GM04504 (cell line): ENCODE measurements at regions not wholly inside any gene's neighbourhood (a gene's known extent, or its start where the extent isn't known, plus 50 kb on each side); places are given as distances from the start of the nearest gene placed in this dataset.
"Not testable (repeated sequence)": the region's sequence is repeated elsewhere in the genome, so short reads cannot be mapped to it uniquely, and the experiment has no call there.

ENCODE experiments used
- DNase-seq: peaks from one replicate; pipeline ENCODE4 v3.0.0-alpha.2; 2012; ENCODE audit warnings: low read depth

- no peak for DNase-seq
Observed at GRCh38 chr18:76640438-76640837, 145.4 kb upstream of the ZNF516 start.

- no peak for DNase-seq
Observed at GRCh38 chr18:76634564-76634963, 139.5 kb upstream of the ZNF516 start.

DNA sequence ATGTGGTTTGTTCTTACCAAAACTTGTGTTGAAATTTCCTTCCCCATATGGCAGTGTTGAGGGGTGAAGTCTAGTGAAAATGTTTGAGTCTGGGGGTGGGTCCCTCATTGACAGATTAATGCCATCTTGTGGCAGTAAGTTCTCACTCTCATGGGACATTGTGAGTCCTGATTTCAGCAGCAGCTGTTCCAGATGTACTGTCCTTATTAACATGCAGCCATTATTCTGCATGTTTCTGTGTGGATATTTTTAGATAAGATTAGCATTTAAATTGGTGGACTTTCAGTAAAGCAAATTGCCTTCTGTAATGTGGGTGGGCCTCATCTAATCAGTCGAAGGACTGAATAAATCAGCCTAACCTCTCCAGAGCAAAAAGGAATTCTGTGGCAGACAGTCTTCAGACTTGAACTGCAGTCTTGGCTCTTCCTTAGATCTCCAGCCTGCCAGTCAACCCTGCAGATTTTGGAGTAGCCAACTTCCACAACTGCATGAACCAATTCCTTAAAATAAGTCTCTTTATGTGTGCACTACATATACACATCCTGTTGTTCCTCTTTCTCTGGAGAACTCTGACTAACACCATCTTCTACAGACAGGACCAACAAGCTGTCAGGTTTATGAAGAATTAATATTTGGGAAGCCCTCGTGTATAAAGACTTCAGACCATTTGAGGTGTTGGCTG lies 138.7 kb upstream of the ZNF516 start:
- no peak for DNase-seq

- DNase-seq = no peak
Observed at GRCh38 chr18:76627444-76627843, 132.4 kb upstream of the ZNF516 start.

GRCh38 chr18:76626991-76627390 lies 131.9 kb upstream of the ZNF516 start:
- no peak for DNase-seq

DNA sequence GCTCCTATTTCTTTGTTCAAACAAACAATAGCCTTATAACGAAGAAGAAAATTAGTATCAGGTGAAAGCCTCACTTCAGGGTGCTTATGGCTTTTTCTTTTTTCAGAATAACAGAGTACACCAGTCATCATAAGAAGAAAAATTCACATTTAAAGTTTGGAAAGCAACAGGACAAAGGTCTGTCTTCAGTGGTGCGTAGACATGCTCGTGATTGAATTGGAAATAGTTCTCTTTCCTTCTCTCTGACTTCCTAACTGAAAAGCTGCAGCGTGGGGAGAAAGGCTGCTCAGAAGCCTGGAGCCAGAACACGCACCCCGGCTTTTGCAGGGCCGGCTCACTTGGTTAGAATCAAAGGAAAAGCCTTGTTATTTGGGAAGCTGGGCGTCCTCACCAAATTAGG lies 127.6 kb upstream of the ZNF516 start:
- no peak for DNase-seq

- DNase-seq = no peak
Observed at GRCh38 chr18:76621782-76622495, 126.9 kb upstream of the ZNF516 start.

- no peak for DNase-seq
Observed at GRCh38 chr18:76621226-76621625, 126.2 kb upstream of the ZNF516 start.

- DNase-seq = peak; percentile 46
Observed at GRCh38 chr18:76620321-76621170, 125.5 kb upstream of the ZNF516 start.

DNA sequence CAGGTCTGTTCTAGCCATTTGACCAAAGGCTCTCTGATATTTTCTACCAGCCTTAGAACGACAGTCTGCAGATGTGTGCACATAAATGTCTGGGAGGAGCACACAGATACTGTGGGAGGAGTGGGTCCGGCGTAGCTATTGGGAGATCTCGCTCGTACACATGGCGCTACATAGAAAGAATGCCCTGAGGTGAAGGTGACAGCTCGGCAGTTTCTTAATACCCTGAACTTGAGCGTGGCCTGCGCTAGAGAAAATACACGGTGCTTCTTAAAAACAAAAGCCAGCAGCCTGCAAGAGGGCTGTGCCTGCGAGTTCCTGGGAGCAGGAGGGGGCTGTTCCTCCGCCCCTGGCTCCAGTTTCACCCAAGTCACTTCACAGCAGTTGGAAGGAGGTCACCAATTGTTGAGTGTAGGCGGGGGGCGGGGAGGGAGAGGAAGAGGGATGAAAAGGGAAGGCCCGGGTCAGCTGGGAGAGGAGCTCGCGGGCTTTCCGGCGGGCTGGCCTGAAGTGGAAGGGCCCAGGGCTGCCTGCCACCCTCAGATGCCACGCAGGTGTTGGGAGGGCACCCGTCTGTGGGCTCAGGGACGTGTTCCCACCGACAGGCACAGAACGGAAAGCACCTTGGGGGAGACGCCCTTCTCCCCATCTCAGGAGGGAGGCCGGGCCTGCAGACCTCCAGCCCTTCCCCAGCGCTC lies 124.7 kb upstream of the ZNF516 start:
- DNase-seq = no peak

DNA sequence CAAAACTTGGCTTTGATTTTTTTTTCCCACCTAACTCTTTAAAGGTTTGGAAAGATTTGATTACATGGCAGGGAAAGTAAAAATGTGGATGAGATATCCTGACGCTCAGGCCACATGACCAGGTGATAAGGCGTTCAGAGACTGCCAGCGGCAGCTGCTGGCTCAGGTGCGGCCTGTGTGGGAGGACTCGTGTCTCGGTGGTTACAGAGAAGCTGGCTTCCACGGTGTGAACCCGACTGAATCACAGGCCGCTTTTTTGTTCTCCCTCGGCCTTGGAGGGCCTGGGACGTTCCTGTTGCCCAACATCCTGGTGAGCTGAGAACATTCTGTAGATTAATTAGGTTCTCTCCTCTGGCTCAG lies 124.2 kb upstream of the ZNF516 start:
- DNase-seq = no peak

GRCh38 chr18:76618721-76619120 lies 123.7 kb upstream of the ZNF516 start:
- no peak for DNase-seq

- no peak for DNase-seq
Observed at GRCh38 chr18:76616373-76616772, 121.3 kb upstream of the ZNF516 start.

- no peak for DNase-seq
Observed at GRCh38 chr18:76615065-76615733, 120.2 kb upstream of the ZNF516 start.

DNA sequence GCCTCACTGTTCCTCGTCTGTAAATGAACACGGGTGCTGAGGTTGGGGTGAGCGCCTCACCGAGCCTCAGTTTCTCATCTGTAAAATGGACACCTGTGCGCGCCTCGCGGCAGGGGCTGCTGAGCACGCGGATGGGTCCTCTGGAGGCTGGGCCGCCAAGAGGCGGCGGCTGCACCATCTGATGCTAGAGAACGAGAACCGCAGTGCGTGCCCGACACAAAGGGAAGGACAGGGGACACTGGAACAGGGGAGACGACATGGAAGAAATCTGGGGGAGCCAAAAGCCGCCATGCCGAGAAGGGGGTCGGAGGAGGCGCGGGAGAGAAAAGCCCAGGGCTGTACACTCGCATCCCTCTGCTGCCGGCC lies 118.7 kb upstream of the ZNF516 start:
- DNase-seq = no peak

DNA sequence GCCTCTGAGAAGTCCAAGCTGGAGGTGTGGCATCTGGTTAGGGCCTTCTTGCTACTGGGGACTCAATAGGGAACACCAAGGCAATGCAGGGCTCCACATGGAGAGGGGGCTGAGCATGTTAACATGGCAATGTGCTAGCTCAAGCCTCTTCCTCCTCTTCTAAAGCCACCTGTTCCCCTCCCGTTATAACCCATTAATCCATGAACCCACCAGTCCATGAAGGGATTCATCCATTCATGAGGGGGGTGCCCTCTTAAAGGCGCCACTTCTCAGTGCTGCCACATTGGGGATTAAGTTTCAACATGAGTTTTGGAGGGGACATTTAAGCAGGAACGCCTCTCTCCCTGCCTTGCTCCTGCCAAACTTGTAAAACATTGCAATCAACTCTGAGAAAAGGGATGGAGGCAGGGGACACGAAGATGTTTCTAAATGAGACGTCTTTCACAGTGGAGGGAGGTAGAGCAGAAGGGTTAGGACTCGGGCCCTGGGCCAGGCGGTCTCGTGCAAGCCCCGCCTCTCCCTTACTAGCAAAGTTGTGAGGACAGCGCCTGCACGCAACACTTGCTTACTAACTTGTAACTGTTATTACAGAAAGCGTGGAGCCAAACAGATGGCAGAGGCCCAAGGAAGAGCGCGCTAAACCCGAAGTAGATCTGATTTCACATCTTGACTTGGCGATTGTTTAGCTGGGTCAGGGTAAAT lies 118.2 kb upstream of the ZNF516 start:
- DNase-seq = no peak

DNA sequence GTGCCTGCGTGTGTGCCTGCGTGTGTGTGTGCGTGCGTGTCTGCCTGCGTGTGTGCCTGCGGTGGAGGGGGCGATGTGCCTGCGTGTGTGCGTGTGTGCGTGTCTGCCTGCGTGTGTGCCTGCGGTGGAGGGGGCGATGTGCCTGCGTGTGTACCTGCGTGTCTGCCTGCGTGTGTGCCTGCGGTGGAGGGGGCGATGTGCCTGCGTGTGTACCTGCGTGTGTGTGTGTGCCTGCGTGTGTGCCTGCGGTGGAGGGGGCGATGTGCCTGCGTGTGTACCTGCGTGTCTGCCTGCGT lies 116.7 kb upstream of the ZNF516 start:
- DNase-seq = not testable (repeated sequence)

DNA sequence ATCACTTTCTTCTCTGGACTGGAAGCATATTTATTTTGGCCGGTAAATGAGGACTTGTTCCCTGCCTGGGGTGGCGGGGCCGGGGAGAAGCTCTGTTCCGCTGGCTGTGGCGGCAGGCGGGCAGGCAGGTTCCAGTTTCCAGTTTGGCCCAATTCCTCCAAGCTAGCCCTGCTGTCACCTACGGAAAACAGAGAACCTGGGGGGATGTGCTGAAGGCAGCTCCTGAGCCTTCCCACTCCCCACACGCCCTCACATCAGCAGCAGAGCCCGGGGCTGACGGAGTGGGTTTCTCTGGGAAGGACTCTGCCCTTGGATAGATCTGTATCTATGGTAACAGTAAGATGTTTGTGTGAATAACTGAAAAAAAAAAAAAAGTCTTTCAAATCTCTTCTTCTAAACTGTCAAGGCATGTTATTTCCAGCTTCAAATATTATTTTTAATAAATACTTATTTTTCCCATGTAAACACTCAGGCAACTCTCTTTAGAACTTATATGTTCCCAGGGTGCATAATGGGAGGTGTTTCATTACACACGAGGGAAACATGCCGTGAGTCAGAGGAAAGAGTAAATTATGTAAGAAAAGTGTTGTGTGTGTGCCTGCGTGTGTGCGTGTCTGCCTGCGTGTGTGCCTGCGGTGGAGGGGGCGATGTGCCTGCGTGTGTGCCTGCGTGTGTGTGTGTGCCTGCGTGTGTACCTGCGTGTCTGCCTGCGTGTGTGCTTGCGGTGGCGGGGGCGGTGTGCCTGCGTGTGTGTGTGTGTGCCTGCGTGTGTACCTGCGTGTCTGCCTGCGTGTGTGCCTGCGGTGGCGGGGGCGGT lies 116.1 kb upstream of the ZNF516 start:
- no peak for DNase-seq

DNA sequence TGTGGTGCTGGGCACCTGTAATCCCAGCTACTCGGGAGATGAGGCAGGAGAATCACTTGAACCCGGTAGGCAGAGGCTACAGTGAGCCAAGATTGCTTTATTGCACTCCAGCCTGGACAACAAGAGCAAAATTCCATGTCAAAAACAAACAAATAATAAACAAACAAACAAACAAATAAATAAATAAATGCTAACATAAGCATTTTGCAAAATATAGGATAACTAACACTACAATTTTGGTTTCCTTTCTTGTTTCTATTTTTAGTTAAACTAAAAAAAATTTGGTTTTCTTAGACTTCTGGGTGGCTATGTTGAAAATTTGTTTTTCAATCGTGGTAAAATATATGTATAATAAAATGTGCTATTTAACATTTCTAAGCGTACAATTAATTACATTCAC lies 115.0 kb upstream of the ZNF516 start:
- no peak for DNase-seq

DNA sequence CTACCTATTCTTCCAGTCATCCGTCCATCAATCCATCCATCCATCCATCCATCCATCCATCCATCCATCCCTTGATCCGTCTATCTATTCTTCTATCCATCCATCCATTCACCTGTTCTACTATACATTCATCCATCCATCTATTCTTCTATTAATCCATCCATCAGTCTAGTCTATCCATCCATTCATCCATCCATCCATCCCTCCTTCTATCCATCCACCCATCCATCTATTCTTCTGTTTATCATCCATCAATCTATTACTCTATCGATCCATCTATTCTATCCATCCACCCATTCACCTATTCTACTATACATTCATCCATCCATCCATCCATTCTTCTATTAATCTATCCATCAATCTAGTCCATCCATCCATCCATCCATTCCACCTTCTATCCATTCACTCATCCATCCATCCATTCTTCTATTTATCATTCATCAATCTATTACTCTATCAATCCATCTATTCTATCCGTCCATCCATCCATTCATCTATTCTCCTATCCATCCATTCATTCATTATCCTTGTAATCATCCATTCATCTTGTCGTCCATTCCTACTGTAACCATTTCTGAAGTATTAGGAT lies 110.4 kb upstream of the ZNF516 start:
- DNase-seq = no peak
